Panc1 (cell line): ENCODE measurements at regions not wholly inside any gene's neighbourhood (a gene's known extent, or its start where the extent isn't known, plus 50 kb on each side); places are given as distances from the start of the nearest gene placed in this dataset.

Experiments used
- ATAC-seq: fragments of 200-7000 bp; cut with Tn5 transposase; 2 replicates; pipeline ENCODE4 v1.9.1; 2020; ENCODE audit warnings: mild to moderate bottlenecking, moderate library complexity
- BruUV-seq: library from RNA; stranded (reverse); fragments of 400-500 nt; replicated peaks from 2 replicates; lab custom pipeline; 2021; lab: Mats Ljungman, UMichigan
- CTCF ChIA-PET: fragments of 300-600 bp; sonication (Branson Sonifier 250); formaldehyde crosslinking; loops from one replicate; lab custom pipeline; 2022; ENCODE audit warnings: antibody characterized with exemption; lab: Charles Lee
- POLR2A ChIA-PET: fragments of 300-600 bp; sonication (Branson Sonifier 250); formaldehyde crosslinking; loops from one replicate; lab custom pipeline; 2022; ENCODE audit warnings: antibody characterized with exemption; lab: Charles Lee
- DNase-seq: peaks from one replicate; pipeline ENCODE4 v3.0.0-alpha.2; 2010; ENCODE audit warnings: low read depth, low spot score
- H3K27ac ChIP-seq: 2 replicates; pipeline ENCODE4 v1.5.1; 2011; ENCODE audit warnings: mild to moderate bottlenecking, low read length, inconsistent platforms
- H3K27me3 ChIP-seq: fragments of 200-500 bp; sonication (Bioruptor generic); 2 replicates; pipeline ENCODE4 v1.6.0; 2014; ENCODE audit warnings: low read length, inconsistent platforms; ENCODE audit not compliant: control insufficient read depth, insufficient read depth
- H3K36me3 ChIP-seq: fragments of 200-500 bp; sonication (Bioruptor generic); 2 replicates; pipeline ENCODE4 v1.5.1; 2014; ENCODE audit warnings: inconsistent platforms, mild to moderate bottlenecking, low read length, moderate library complexity; ENCODE audit not compliant: control insufficient read depth, insufficient read depth
- H3K4me1 ChIP-seq: 2 replicates; pipeline ENCODE4 v1.5.1; 2011; ENCODE audit warnings: inconsistent platforms, mild to moderate bottlenecking, low read length, moderate library complexity; ENCODE audit not compliant: control insufficient read depth, insufficient read depth
- H3K4me3 ChIP-seq, 2 experiments: 2 replicates each; pipeline ENCODE4 v1.5.1; 2011 to 2012; ENCODE audit warnings: low read depth in 2 of 2, low read length in 2 of 2, mild to moderate bottlenecking in 2 of 2, inconsistent platforms in 1 of 2, moderate library complexity in 1 of 2
- H3K9me3 ChIP-seq: fragments of 200-500 bp; sonication (Bioruptor generic); 2 replicates; pipeline ENCODE4 v1.5.1; 2014; ENCODE audit warnings: low read depth, mild to moderate bottlenecking, inconsistent platforms, low read length, moderate library complexity; ENCODE audit not compliant: control insufficient read depth, insufficient read depth
- CTCF ChIP-seq: fragments of 450-650 bp; IDR thresholded peaks from 2 replicates; pipeline ENCODE4 v1.5.1; 2017; ENCODE audit warnings: mild to moderate bottlenecking
- POLR2AphosphoS5 ChIP-seq: IDR thresholded peaks from 2 replicates; pipeline ENCODE4 v1.6.1; 2012; ENCODE audit warnings: mild to moderate bottlenecking, low read depth, low read length, moderate library complexity
- SIN3A ChIP-seq: IDR thresholded peaks from 2 replicates; pipeline ENCODE4 v1.6.1; 2012; ENCODE audit warnings: low read depth, mild to moderate bottlenecking, low read length, moderate library complexity, borderline replicate concordance; ENCODE audit not compliant: insufficient read depth
- TCF7L2 ChIP-seq: IDR thresholded peaks from 2 replicates; pipeline ENCODE4 v1.6.1; 2011; ENCODE audit warnings: mild to moderate bottlenecking, low read depth, low read length, inconsistent platforms
- in situ Hi-C: cut with HindIII; loops from 2 replicates; pipeline ENCODE4 v1.10.0; 2016; ENCODE audit warnings: low sequenced_read_pairs, low pct_unique_long_range_greater_than_20kb
- intact Hi-C: fragments of 100-400 bp; cut with micrococcal nuclease; formaldehyde crosslinking; loops from one replicate; pipeline ENCODE4 v1.10.0; 2022; ENCODE audit not compliant: unreplicated experiment
- TF ChIP-seq, protein P1 (sequence below), 2 experiments: IDR thresholded peaks; 2 replicates each; pipeline ENCODE4 v1.6.1; 2011 to 2012; ENCODE audit warnings: low read depth in 2 of 2, control low read depth in 1 of 2, low read length in 1 of 2, mild to moderate bottlenecking in 1 of 2, moderate library complexity in 1 of 2; ENCODE audit not compliant: insufficient read depth in 1 of 2

DNA sequence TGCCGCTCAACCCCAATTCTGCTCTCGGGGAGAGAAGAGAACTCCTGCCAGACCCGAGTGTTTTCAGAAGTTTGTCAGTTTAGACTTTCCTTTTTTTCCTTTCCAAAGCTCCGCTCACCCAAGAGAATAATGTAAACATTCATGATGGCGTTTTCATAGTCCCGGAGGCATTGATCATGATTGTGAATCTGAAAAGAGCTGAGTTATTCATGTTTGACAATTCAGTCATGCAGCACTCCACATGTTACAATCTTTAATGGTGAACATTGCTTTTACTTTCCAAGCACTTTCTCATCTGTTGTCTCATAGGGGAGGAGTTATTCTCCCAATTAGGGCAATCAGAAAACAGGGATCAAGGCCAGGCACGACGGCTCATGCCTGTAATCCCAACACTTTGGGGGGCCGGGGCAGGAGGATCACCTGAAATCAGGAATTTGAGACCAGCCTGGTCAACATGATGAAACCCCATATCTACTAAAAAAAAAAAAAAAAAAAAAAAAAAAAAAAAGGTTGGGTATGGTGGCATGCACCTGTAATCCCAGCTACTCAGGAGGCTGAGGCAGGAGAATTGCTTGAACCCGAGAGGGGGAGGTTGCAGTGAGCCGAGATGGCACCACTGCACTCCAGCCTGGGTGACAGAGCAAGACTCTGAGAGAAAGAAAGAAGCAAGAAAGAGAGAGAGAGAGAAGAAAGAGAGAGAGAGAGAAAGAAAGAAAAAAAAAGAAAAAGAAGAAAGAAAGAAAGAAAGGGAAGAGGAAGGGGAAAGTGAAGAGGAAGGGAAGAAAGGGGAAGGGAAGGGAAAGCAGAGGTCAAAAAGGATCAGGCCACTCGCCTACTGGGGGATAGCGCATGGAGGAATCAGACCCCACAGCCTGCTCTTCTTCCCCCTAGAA, 70.0 kb upstream of the TNRC6C start:
- Histone ChIP-seq H3K4me1 (peaks cover 3% of the 10 kb centered on the region; the same call in 1 of the 2 replicates), H3K27me3 (peaks cover 18% of the 10 kb centered on the region), H3K36me3 (no peaks in the 10 kb centered on the region), H3K9me3 (no peaks in the 10 kb centered on the region), H3K27ac (no peak overlapping the region), H3K4me3 (peak overlapping the region; percentile 40 to 66)
- ATAC-seq (no peak), DNase-seq (no peak)
- ChIA-PET POLR2A (no interaction called here), CTCF (no interaction called here)
- in situ Hi-C loops: no loop called here
- no TSS peak for BruUV-seq
- no peak for TF ChIP-seq SIN3A
- TF ChIP-seq TCF7L2: no peak
- TF ChIP-seq, protein P1, sequence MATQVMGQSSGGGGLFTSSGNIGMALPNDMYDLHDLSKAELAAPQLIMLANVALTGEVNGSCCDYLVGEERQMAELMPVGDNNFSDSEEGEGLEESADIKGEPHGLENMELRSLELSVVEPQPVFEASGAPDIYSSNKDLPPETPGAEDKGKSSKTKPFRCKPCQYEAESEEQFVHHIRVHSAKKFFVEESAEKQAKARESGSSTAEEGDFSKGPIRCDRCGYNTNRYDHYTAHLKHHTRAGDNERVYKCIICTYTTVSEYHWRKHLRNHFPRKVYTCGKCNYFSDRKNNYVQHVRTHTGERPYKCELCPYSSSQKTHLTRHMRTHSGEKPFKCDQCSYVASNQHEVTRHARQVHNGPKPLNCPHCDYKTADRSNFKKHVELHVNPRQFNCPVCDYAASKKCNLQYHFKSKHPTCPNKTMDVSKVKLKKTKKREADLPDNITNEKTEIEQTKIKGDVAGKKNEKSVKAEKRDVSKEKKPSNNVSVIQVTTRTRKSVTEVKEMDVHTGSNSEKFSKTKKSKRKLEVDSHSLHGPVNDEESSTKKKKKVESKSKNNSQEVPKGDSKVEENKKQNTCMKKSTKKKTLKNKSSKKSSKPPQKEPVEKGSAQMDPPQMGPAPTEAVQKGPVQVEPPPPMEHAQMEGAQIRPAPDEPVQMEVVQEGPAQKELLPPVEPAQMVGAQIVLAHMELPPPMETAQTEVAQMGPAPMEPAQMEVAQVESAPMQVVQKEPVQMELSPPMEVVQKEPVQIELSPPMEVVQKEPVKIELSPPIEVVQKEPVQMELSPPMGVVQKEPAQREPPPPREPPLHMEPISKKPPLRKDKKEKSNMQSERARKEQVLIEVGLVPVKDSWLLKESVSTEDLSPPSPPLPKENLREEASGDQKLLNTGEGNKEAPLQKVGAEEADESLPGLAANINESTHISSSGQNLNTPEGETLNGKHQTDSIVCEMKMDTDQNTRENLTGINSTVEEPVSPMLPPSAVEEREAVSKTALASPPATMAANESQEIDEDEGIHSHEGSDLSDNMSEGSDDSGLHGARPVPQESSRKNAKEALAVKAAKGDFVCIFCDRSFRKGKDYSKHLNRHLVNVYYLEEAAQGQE (IDR thresholded peaks at IDR 0.05; ENCODE audit: insufficient read depth in 1 of 2, low read depth in 2 of 2, low read length in 1 of 2): no peak
- TF ChIP-seq CTCF: no peak
- no peak for TF ChIP-seq POLR2AphosphoS5
- intact Hi-C loops: no loop called here

DNA sequence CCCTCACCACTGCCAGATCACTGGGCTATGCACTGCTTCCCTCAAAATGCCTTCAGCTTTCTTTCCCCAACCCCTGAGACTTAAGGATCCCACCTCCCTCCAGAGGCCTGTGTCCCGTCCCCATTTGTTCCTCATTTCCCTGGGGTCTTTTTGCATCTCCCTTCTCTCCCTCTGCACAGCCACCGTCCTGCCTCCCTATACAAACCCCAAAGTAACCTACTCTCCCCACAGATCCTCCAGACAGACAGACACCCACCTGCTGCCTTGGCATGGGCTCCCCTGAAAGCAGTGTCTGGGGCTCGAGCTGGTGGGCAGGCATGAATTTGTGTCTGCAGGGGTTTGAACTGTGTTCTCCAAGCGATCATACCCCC, 69.4 kb upstream of the TNRC6C start:
- ChIA-PET POLR2A (no interaction called here), CTCF (no interaction called here)
- in situ Hi-C loops (no loop called here), intact Hi-C loops (no loop called here)
- Histone ChIP-seq H3K9me3 (no peaks in the 10 kb centered on the region), H3K27me3 (peaks cover 18% of the 10 kb centered on the region), H3K27ac (no peak overlapping the region), H3K4me3 (no peak overlapping the region), H3K4me1 (peaks cover 3% of the 10 kb centered on the region; the same call in 1 of the 2 replicates), H3K36me3 (no peaks in the 10 kb centered on the region)
- ATAC-seq: no peak
- no TSS peak for BruUV-seq
- no peak for DNase-seq
- TF ChIP-seq, protein P1 (IDR thresholded peaks at IDR 0.05; ENCODE audit: insufficient read depth in 1 of 2, low read depth in 2 of 2, low read length in 1 of 2): no peak
- TF ChIP-seq POLR2AphosphoS5 (no peak), SIN3A (no peak), TCF7L2 (no peak), CTCF (no peak)
